Femur (tissue), 1 donor: ENCODE measurements at regions not wholly inside any gene's neighbourhood (a gene's known extent, or its start where the extent isn't known, plus 50 kb on each side); places are given as distances from the start of the nearest gene placed in this dataset.
"Not testable (repeated sequence)": the region's sequence is repeated elsewhere in the genome, so short reads cannot be mapped to it uniquely, and the experiment has no call there.

Experiments
- DNase-seq: peaks from one replicate; pipeline ENCODE4 v3.0.0-alpha.2; 2017

DNA sequence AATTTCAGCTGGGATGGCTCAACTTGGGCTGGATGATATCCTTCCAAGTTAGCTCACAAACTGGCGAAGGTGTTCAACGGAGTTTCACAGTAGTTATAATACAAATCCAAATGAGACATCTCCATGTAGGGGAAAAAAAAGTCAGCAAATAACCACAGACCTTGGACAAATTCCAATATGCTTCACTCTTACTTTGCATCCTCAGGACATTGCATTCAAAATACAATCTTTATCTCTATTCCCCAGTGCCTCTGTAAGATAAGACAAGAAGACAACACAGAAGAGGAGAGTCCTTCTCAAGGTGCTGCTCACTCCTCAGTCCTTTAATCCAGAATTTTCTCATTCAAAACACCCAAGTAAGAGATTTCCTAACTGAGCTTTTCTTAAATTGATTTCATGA is 1797.7 kb downstream of the MRPL39 start:
- no peak for DNase-seq

- not testable (repeated sequence) for DNase-seq
Observed at GRCh38 chr21:23806966-23807548, 1800.2 kb downstream of the MRPL39 start.

GRCh38 chr21:23804866-23805265 is 1802.4 kb downstream of the MRPL39 start:
- no peak for DNase-seq

- DNase-seq = no peak
Observed at GRCh38 chr21:23801292-23801691, 1806.0 kb downstream of the MRPL39 start.

DNA sequence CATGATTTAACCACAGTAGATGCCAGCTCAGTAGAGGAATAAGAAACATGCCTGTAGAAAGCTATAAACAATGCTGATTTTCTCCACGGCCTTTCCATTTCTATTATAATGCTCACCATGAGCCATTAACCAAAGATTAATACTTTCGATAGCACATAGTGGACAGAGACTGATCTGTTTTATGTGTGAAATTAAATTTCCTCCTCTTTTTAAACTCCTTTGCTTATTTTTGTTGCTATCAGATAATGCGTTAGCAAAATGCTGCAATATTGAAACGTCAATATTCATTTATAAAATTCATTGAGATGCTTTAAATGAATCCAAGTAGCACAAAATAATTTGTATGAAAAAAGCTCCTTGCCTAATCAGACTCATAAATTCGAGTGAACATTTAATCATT is 1807.9 kb downstream of the MRPL39 start:
- DNase-seq = no peak

DNA sequence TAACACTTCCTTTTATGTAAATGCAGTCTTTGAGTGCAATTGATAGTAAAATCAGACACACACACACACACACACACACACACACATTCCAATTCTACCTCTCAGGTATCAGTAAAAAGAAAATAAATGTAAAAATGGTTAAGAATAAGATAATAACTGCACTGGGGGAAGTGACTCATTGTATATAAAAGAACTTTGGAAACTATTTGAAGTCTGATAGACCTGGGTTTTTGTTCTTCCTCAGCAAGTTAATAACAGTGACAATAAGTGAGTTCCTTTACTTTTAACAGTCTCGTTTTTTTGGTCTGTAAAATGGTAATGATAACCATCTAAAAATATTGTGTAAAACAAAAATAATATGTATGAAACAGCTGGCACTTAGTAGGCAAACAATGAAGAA is 1815.0 kb downstream of the MRPL39 start:
- no peak for DNase-seq

DNA sequence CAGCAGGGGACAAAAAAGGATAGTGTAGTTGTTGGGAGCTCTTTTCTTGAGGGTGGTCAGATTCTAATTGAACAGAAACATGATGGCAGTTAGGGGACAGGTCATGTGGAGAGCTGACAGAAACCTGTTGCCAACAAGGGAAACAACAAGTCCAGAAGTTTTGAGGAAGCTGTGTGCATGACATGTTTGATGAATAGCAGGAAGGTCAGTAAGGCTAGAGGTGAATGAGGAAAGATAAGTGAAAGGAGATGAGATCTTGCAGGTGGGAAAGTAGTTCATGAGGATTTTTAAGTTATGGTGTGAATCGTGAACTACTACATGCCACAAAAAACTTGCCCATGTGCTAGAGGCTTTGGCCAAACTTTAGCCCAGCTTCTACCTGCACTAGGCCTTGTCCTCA is 1817.4 kb downstream of the MRPL39 start:
- DNase-seq = no peak

DNA sequence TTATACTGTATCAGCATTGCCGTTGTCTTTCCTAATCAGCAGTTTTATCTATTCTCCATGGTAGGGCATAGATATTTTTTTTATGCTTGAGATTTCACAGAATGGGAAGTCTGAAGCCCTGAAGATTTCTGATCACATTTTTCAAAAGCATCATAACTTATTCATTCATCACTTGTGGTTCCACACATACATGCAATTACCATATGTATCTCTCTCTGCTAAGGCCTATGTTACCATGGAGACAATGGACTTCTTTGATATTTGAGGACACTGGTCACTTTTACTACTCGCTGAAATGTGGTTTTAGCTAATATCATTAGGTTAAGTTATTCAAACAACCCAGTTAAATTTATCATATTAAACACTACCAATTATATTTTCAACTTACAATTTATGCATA is 1827.0 kb downstream of the MRPL39 start:
- DNase-seq = no peak

DNA sequence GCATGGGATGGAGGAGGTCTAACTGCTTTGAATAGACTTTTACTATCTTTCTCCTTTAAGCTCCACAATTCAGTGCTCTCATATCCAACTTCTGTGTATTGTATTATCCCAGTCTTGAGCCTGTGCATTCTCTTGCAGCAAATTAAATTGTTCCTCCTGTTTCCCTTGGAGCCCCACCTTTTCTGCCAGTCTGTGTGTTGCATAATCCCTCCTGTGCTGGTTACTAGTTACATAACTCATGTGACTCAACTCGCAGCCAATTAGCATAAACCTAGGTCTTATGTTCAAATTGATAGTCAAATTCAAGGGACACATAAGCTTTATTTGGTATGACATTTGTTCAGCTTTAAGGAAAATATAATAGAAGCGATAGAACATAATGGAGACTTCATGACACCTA is 1863.5 kb downstream of the MRPL39 start:
- DNase-seq = no peak

GRCh38 chr21:23740463-23740862 is 1866.8 kb downstream of the MRPL39 start:
- DNase-seq = no peak

- no peak for DNase-seq
Observed at GRCh38 chr21:23732776-23733175, 1874.5 kb downstream of the MRPL39 start.

DNA sequence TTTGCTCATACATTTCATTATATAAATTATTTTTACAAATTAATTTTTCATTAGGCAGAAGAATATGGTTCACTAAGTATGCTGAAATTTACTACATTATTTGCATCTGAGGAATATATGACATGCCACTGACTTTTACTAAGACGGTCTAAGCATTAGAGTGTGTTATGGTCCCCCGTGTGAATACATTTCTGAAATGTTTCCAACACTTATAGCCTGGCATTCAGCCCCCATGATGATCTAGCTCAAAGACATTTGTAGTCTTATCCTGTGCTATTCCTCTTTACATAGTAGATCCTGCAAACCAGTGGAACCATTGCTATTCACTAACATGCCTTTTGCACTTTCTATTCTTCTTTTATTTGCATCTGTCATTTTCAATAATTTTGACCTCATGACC is 1878.0 kb downstream of the MRPL39 start:
- DNase-seq = no peak

DNA sequence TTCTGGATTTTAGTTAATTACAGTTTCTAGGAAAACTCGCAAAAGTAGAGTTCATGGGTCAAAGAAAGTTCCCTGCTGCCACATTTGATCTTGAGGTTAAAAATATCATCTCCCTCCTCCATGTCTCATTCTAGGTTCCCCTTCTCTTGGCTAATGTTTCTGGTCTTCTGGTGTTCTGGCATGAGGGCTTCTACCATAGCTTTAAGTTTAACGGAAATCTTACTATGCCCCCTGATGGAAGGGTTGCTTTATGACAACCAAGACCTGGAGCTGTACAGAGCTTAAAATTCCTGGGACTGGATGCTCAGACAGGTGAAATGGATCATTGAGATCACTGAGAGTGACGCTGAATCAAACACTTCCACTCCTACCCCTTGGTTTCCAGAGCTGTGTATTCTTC is 1881.7 kb downstream of the MRPL39 start:
- no peak for DNase-seq

GRCh38 chr21:23718446-23719285 is 1888.6 kb downstream of the MRPL39 start:
- DNase-seq = peak; percentile 20

GRCh38 chr21:23712166-23712565 is 1895.1 kb downstream of the MRPL39 start:
- DNase-seq = no peak

DNA sequence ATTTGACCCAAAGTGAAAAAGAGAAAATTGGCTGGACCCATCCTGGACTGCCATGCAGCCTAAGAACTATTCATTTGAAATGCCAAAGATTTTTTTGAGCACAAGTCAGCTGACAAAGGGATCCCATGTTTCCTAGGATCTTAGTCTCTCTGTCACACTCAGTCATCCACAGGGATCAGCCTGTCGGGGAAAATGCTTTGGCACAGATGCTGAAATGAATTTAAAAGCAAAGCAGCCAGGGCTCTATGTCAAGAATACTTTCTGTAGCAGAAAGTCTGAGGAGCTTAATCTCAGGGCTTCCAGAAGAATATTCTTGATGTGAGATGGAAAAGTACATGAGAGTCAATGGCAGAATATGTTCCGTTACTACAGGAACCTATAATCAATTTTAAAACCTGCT is 1900.8 kb downstream of the MRPL39 start:
- DNase-seq = no peak

- no peak for DNase-seq
Observed at GRCh38 chr21:23699402-23699801, 1907.9 kb downstream of the MRPL39 start.

DNA sequence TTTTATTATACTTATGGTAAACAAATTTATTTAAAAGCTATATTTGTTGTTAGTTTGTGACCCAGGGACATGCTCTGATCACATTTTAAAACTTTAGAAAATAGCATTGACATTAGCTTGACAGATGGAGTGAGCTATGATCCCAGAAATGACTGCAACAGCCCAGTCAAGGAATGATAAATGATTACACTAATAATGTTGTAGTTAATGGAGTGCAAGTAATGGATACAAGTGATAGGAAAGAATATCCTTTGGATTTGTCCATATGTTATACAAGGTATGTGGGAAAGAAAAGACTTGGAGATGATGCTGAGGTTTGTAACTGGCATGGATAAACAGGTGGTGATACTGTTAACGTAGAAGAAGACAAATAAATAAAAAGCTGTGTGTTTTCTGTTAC is 1908.7 kb downstream of the MRPL39 start:
- DNase-seq = no peak

- no peak for DNase-seq
Observed at GRCh38 chr21:23695443-23695842, 1911.8 kb downstream of the MRPL39 start.

- DNase-seq = no peak
Observed at GRCh38 chr21:23694390-23694789, 1912.9 kb downstream of the MRPL39 start.

- DNase-seq = no peak
Observed at GRCh38 chr21:23690316-23690715, 1917.0 kb downstream of the MRPL39 start.

DNA sequence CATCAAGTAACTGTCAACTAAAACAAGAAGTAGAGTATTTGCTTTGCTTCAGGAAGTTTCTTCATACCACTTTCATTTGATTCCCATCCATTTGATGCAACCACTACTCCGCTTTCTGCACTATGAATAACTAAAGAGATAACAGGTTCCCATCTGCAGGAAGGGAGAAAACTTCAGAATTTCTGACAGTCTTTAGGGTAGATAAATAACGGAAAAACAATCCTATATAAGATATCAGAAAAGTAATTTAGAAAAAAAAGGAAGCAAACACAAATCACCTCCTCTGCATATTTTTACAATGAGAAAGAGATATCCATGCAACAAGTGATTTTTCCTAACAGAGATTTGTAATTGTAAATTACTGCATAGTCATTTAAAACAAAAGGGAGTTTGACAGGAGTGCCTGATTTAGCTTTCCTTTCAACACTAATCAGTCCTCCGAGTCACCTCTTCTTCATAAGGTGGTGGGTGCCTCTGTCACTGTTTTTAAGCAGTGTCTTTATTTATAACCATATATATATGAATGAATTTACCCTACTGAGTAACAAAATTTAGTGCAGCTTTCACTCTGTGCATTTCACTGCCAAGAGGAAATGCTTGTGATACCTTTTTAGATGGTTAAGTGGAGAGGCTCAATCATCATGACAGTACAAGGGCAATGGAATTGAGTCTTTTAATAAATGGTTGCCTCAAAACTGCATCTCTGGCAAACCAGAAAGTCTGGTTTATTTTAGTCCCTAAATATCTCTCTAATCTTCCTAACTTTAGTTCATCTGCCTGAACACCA is 1920.4 kb downstream of the MRPL39 start:
- no peak for DNase-seq

DNA sequence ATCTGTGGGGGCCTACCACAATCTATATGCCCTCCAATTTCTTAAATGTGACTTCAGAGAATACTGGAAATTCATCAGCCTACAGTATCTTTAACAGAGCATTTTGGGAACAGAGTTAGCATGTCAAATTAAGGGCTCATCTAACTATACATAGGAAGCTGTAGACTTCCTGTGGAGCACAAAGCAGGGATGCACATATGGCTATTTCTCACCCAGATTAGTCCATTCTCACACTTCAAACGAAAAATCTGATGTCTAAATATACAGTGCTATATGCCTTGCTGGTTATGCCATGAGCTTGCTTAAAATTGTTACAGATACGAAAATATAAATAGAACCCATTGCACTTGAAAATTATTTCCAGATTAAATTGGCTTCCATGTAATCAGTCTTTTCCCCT is 1922.8 kb downstream of the MRPL39 start:
- DNase-seq = no peak

GRCh38 chr21:23664193-23664694 is 1943.0 kb downstream of the MRPL39 start:
- DNase-seq = no peak
